Activated CD8-positive, alpha-beta T cell treated with anti-CD3 and anti-CD28 coated beads, Interleukin-2, amount 10 ng/mL, durations not matched to agents 7 days and 5 days (primary cell): ENCODE measurements at regions not wholly inside any gene's neighbourhood (a gene's known extent, or its start where the extent isn't known, plus 50 kb on each side); places are given as distances from the start of the nearest gene placed in this dataset.
"Not testable (repeated sequence)": the region's sequence is repeated elsewhere in the genome, so short reads cannot be mapped to it uniquely, and the experiment has no call there.

ENCODE experiments used
- ATAC-seq: fragments of 150-1000 bp; cut with Tn5 transposase; one replicate; pipeline ENCODE4 v1.10.0; 2021; ENCODE audit warnings: moderate library complexity
- CTCF ChIA-PET: fragments of 350-600 bp; sonication (Branson Sonifier 250); formaldehyde crosslinking; loops from one replicate; lab custom pipeline; 2021; ENCODE audit warnings: antibody characterized with exemption; lab: Charles Lee
- POLR2A ChIA-PET: fragments of 350-600 bp; sonication (Branson Sonifier 250); formaldehyde crosslinking; loops from one replicate; lab custom pipeline; 2021; ENCODE audit warnings: antibody characterized with exemption; lab: Charles Lee
- DNase-seq: peaks from one replicate; pipeline ENCODE4 v3.0.0-alpha.2; 2020
- H3K27ac Mint-ChIP-seq: one replicate; pipeline ENCODE4 v1.8.0; 2021; ENCODE audit warnings: mild to moderate bottlenecking, mixed read lengths
- H3K27me3 Mint-ChIP-seq: one replicate; pipeline ENCODE4 v1.8.0; 2021; ENCODE audit warnings: low read depth, mixed read lengths
- H3K36me3 Mint-ChIP-seq: one replicate; pipeline ENCODE4 v1.8.0; 2021; ENCODE audit warnings: low read depth, mixed read lengths
- H3K4me1 Mint-ChIP-seq: one replicate; pipeline ENCODE4 v1.8.0; 2021; ENCODE audit warnings: low read depth, mixed read lengths
- H3K4me3 Mint-ChIP-seq: one replicate; pipeline ENCODE4 v1.8.0; 2021; ENCODE audit warnings: mild to moderate bottlenecking, mixed read lengths
- H3K9me3 Mint-ChIP-seq: one replicate; pipeline ENCODE4 v1.8.0; 2022; ENCODE audit warnings: mixed read lengths; ENCODE audit not compliant: insufficient read depth

GRCh38 chr2:128516938-128517337, 198.3 kb upstream of the HS6ST1 start:
- no peak overlapping the region for H3K27ac Mint-ChIP-seq
- DNase-seq (no peak), ATAC-seq (no peak)
- ChIA-PET POLR2A (no interaction called here), CTCF (no interaction called here)
- H3K4me3 Mint-ChIP-seq, result no peak overlapping the region
- H3K27me3 Mint-ChIP-seq, result peaks cover 2% of the 10 kb centered on the region
- H3K4me1 Mint-ChIP-seq, result peaks cover 18% of the 10 kb centered on the region
- H3K36me3 Mint-ChIP-seq, result no peaks in the 10 kb centered on the region
- no peaks in the 10 kb centered on the region for H3K9me3 Mint-ChIP-seq

- DNase-seq, H3K36me3 Mint-ChIP-seq, H3K9me3 Mint-ChIP-seq, H3K27ac Mint-ChIP-seq, H3K4me3 Mint-ChIP-seq, ATAC-seq, CTCF ChIA-PET, POLR2A ChIA-PET, H3K27me3 Mint-ChIP-seq: not testable (repeated sequence)
- peaks cover 13% of the 10 kb centered on the region for H3K4me1 Mint-ChIP-seq
Measured at GRCh38 chr2:128519028-128519427, 200.4 kb upstream of the HS6ST1 start.

GRCh38 chr2:128519517-128520215, 201.0 kb upstream of the HS6ST1 start:
- CTCF ChIA-PET, result no interaction called here
- ATAC-seq (no peak), DNase-seq (no peak)
- Mint-ChIP-seq H3K36me3 (no peaks in the 10 kb centered on the region), H3K4me3 (no peak overlapping the region), H3K9me3 (no peaks in the 10 kb centered on the region), H3K27me3 (peaks cover 2% of the 10 kb centered on the region), H3K4me1 (peaks cover 7% of the 10 kb centered on the region), H3K27ac (no peak overlapping the region)
- POLR2A ChIA-PET, result no interaction called here

- Mint-ChIP-seq H3K27me3 (peaks cover 2% of the 10 kb centered on the region), H3K36me3 (no peaks in the 10 kb centered on the region), H3K4me3 (no peak overlapping the region), H3K27ac (no peak overlapping the region), H3K9me3 (no peaks in the 10 kb centered on the region), H3K4me1 (peaks cover 5% of the 10 kb centered on the region)
- CTCF ChIA-PET, result no interaction called here
- POLR2A ChIA-PET, result no interaction called here
- no peak for ATAC-seq
- DNase-seq, result no peak
Measured at GRCh38 chr2:128520340-128520739, 201.7 kb upstream of the HS6ST1 start.

- Mint-ChIP-seq H3K4me1 (peaks cover 5% of the 10 kb centered on the region), H3K27ac (no peak overlapping the region), H3K4me3 (no peak overlapping the region), H3K9me3 (no peaks in the 10 kb centered on the region), H3K27me3 (peaks cover 2% of the 10 kb centered on the region), H3K36me3 (no peaks in the 10 kb centered on the region)
- POLR2A ChIA-PET, result no interaction called here
- ATAC-seq, result peak; percentile 33
- DNase-seq, result peak; percentile 32
- CTCF ChIA-PET, result no interaction called here
Measured at GRCh38 chr2:128520791-128521190, 202.1 kb upstream of the HS6ST1 start.

- ChIA-PET POLR2A (no interaction called here), CTCF (no interaction called here)
- H3K9me3 Mint-ChIP-seq, result no peaks in the 10 kb centered on the region
- peaks cover 2% of the 10 kb centered on the region for H3K27me3 Mint-ChIP-seq
- no peak overlapping the region for H3K27ac Mint-ChIP-seq
- ATAC-seq (no peak), DNase-seq (no peak)
- H3K4me3 Mint-ChIP-seq, result no peak overlapping the region
- no peaks in the 10 kb centered on the region for H3K36me3 Mint-ChIP-seq
- H3K4me1 Mint-ChIP-seq, result peaks cover 5% of the 10 kb centered on the region
Measured at GRCh38 chr2:128521482-128521881, 202.8 kb upstream of the HS6ST1 start.

GRCh38 chr2:128522829-128523228, 204.2 kb upstream of the HS6ST1 start:
- Mint-ChIP-seq H3K4me3 (no peak overlapping the region), H3K27me3 (no peaks in the 10 kb centered on the region), H3K36me3 (no peaks in the 10 kb centered on the region), H3K9me3 (no peaks in the 10 kb centered on the region), H3K4me1 (peaks cover 5% of the 10 kb centered on the region), H3K27ac (no peak overlapping the region)
- DNase-seq (no peak), ATAC-seq (no peak)
- ChIA-PET POLR2A (no interaction called here), CTCF (no interaction called here)

GRCh38 chr2:128523457-128523856, 204.8 kb upstream of the HS6ST1 start:
- no peaks in the 10 kb centered on the region for H3K27me3 Mint-ChIP-seq
- H3K27ac Mint-ChIP-seq, result no peak overlapping the region
- DNase-seq, result no peak
- H3K36me3 Mint-ChIP-seq, result no peaks in the 10 kb centered on the region
- peaks cover 5% of the 10 kb centered on the region for H3K4me1 Mint-ChIP-seq
- ChIA-PET POLR2A (no interaction called here), CTCF (no interaction called here)
- ATAC-seq, result no peak
- no peak overlapping the region for H3K4me3 Mint-ChIP-seq
- no peaks in the 10 kb centered on the region for H3K9me3 Mint-ChIP-seq

GRCh38 chr2:128524183-128524582, 205.5 kb upstream of the HS6ST1 start:
- ChIA-PET POLR2A (no interaction called here), CTCF (no interaction called here)
- Mint-ChIP-seq H3K4me1 (peaks cover 5% of the 10 kb centered on the region), H3K27ac (no peak overlapping the region), H3K36me3 (no peaks in the 10 kb centered on the region), H3K9me3 (no peaks in the 10 kb centered on the region), H3K4me3 (no peak overlapping the region), H3K27me3 (no peaks in the 10 kb centered on the region)
- no peak for ATAC-seq
- DNase-seq, result no peak

- CTCF ChIA-PET, result no interaction called here
- Mint-ChIP-seq H3K9me3 (no peaks in the 10 kb centered on the region), H3K27me3 (no peaks in the 10 kb centered on the region), H3K4me3 (no peak overlapping the region), H3K4me1 (peaks cover 5% of the 10 kb centered on the region), H3K36me3 (no peaks in the 10 kb centered on the region), H3K27ac (no peak overlapping the region)
- POLR2A ChIA-PET, result no interaction called here
- ATAC-seq, result no peak
- DNase-seq, result no peak
Measured at GRCh38 chr2:128525653-128526052, 207.0 kb upstream of the HS6ST1 start.

- Mint-ChIP-seq H3K27ac (no peak overlapping the region), H3K4me3 (no peak overlapping the region), H3K4me1 (no peaks in the 10 kb centered on the region), H3K27me3 (no peaks in the 10 kb centered on the region), H3K36me3 (no peaks in the 10 kb centered on the region), H3K9me3 (no peaks in the 10 kb centered on the region)
- DNase-seq, result no peak
- CTCF ChIA-PET, result no interaction called here
- POLR2A ChIA-PET, result no interaction called here
- ATAC-seq, result no peak
Measured at GRCh38 chr2:128526455-128526976, 207.8 kb upstream of the HS6ST1 start.

GRCh38 chr2:128528133-128528532, 209.5 kb upstream of the HS6ST1 start:
- POLR2A ChIA-PET, result no interaction called here
- Mint-ChIP-seq H3K4me1 (no peaks in the 10 kb centered on the region), H3K4me3 (no peak overlapping the region), H3K27me3 (peaks cover 7% of the 10 kb centered on the region), H3K36me3 (no peaks in the 10 kb centered on the region), H3K27ac (no peak overlapping the region), H3K9me3 (no peaks in the 10 kb centered on the region)
- ATAC-seq (no peak), DNase-seq (no peak)
- CTCF ChIA-PET, result no interaction called here
